22Rv1 (cell line): ENCODE measurements at regions not wholly inside any gene's neighbourhood (a gene's known extent, or its start where the extent isn't known, plus 50 kb on each side); places are given as distances from the start of the nearest gene placed in this dataset.

Source experiments
- CTCF ChIP-seq: fragments of 450-650 bp; IDR thresholded peaks from 2 replicates; pipeline ENCODE4 v1.5.1; 2017; ENCODE audit warnings: mild to moderate bottlenecking
- ZFX ChIP-seq: fragments of 450-650 bp; IDR thresholded peaks from 2 replicates; pipeline ENCODE4 v1.6.1; 2017; ENCODE audit warnings: antibody characterized with exemption, borderline replicate concordance

GRCh38 chr4:95674521-95674981 lies 125.8 kb upstream of the UNC5C start:
- TF ChIP-seq CTCF: no peak
- no peak for TF ChIP-seq ZFX
